SHP77 treated with DMSO at 0.1 percent for 48 hours (cell line): ENCODE measurements at regions not wholly inside any gene's neighbourhood (a gene's known extent, or its start where the extent isn't known, plus 50 kb on each side); places are given as distances from the start of the nearest gene placed in this dataset.

Experiments
- DNase-seq: peaks from one replicate; lab custom pipeline; 2025; lab: John Stamatoyannopoulos, UW

DNA sequence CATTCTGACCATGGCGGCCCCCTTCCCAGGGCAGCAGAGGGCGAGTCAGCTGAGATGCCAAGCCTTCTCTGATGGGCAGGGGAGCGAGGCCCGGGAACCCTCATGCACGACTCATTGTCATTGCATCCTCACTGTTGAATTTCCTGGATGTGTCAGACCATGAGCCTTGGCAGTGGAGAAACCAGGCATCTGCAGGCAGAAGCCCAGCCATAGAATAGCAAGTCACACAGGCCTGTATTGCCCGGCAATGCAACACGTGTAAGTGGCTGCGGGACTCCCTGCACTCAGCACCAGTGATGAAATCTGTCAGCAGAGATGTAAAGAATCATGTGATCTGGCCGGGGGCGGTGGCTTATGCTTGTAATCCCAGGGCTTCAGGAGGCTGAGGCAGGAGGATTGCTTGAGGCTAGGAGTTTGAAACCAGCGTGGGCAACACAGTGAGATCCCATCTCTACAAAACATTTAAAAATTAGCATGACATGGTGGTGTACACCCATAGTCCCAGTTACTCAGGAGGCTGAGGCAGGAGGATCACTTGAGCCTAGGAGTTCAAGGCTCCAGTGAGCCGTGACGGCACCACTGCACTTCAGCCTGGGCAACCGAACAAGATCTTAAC is 199.7 kb downstream of the KATNAL1 start:
- DNase-seq, result no peak

DNA sequence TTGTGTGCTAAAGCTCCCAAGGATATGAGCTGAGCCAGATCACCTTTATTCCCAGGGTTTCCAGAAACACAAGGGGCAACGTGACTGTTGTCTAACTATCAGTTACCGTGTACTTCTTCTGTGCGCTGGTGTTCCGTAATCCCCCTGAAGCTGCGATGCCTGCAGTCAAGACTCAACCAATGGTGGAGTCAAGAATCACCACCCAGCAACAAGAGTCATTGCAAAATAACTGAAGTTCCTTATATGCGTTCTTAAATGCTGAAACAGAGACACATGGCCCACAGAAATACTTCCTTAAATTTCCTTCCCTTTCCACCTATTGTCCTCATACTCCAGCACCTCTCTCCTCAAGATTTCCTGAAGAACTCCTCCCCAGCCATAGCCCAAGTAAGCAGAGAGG is 200.2 kb downstream of the KATNAL1 start:
- no peak for DNase-seq

DNA sequence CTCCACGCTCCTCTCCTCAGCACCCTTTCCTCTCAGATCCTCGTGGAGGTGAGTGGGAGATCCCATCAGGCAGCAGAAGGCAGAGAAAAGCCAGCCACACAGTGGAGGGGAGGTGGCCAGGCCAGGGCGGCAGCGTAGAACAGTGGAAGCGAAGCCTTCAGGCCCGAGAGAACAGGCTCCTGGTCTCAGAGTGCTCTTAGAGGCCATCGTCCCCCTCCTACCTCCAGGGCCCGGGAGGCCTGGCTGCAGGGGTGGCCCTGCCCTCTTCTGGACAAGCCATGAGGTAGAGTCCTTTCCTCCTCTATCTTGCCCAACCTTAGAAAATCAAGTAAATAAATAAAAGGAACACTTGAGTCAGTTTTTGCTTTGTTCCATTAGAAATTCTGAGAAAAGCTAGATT is 202.0 kb downstream of the KATNAL1 start:
- DNase-seq, result no peak

- DNase-seq, result no peak
These were observed 204.1 kb downstream of the KATNAL1 start for GRCh38 chr13:30103161-30103840.

DNA sequence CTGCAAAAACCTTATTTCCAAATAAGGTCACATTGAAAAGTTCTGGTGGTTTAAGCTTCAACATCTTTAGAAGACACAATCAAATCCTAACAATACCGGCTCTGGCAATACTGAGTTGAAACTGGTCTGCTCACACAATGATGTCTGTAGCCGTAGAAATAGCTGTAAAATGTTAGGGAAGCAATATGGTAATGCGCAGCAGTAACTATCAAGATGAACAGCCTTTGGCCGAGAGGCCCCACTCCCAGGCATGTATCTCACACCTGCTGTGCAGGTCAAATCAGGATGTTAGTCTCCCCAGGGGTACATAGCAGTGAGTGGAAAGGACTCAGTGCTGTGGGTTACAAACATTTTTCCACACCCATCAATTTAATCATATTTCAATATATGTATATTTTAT is 207.1 kb downstream of the KATNAL1 start:
- DNase-seq, result no peak

GRCh38 chr13:30097701-30098100 is 209.7 kb downstream of the KATNAL1 start:
- no peak for DNase-seq

GRCh38 chr13:30097089-30097488 is 210.3 kb downstream of the KATNAL1 start:
- no peak for DNase-seq

GRCh38 chr13:30094015-30094414 is 213.3 kb downstream of the KATNAL1 start:
- DNase-seq, result no peak

DNA sequence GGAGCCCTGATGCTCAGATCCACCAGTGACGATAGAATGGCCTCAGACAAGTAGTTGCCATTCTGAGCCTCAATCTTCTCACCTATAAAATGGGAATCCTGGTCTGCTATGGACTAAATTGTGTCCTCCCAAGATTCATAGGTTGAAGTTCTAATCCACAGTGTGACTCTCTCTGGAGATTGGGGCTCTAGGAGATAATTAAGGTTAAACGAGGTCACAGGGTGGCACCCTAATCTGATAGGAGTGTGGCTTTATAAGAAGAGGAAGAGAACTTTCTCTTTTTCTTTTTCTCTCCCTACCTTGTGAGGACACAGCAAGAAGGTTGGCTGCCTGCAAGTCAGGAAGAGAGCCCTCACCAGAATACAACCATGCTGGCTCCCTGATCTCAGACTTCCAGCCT is 214.1 kb downstream of the KATNAL1 start:
- DNase-seq, result no peak

- no peak for DNase-seq
These were observed 215.7 kb downstream of the KATNAL1 start for GRCh38 chr13:30091691-30092090.

DNA sequence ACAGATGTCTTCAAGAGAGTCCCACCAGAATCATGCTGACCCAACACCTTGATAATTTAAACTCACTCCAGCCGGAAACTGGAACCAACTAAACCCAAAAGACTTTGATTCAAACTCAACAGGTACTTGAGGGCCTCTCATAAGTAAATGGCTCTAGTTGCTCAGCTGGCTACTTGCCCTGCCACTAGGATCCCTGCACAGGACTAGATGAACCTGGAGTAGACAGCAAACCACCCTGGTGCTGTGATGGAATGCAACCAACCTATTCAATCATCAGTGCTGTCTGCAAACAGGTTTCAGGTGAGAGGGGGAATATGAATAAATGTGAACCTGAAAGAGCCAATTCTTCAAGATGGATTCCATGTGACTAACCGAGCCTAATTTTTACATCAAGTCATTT is 216.3 kb downstream of the KATNAL1 start:
- DNase-seq, result no peak

- DNase-seq, result no peak
These were observed 219.0 kb downstream of the KATNAL1 start for GRCh38 chr13:30088312-30088855.

DNA sequence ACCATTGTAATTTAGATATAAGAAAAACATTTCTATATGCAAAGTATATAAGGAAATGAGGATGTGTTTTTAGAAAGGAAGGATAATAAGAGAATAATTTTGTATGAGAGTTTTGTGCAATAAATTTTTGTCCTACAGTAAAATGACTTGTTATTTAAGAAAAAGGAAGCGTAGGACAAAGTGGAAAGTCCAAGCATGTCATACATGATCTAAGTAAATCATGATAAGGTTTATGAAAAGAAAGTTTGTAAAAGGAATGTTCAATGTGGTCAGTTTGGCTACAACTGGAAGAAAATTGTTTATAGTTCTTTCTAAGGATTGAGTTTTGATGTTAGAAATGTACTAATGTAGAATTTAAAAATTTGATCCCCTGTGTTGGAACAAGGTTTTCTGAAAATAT is 222.3 kb downstream of the KATNAL1 start:
- no peak for DNase-seq

DNA sequence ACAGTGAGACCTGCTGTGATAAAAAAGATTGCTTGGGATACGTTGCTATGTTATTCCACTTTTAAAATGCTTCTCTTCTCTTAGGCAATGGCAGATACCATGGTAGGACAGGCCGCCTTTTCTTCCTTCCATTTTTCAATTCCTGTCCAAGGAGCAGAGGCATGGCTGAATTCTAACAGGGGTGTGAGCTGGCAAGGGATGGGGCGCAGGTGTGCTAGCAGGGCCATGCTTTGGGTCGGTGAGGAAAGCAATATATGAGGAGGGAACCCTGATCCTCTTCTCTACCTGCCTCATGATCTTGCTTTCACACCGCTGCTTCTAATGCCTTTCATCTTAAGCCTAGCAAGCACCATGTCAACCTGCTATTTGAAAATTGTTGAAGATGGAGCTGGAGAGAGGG is 225.0 kb downstream of the KATNAL1 start:
- no peak for DNase-seq

DNA sequence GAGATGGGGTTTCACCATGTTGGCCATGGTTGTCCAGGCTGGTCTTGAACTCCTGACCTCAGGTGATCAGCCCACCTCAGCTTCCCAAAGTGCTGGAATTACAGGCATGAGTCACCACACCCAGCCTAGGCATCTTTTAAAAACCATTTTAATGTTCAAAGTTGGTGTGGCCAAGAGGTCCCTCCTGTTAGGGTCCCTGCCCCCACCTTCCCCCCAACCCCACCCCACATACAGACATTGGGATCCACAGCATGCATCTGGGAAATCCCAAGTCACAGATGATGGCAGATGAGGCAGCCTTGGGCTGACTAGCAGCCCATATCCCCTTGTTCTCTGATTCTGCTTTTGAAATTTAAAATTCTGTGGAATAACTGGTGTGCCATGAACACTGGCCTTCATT is 226.0 kb downstream of the KATNAL1 start:
- no peak for DNase-seq

- DNase-seq, result no peak
These were observed 227.8 kb downstream of the KATNAL1 start for GRCh38 chr13:30079501-30079900.

- DNase-seq, result no peak
These were observed 227.6 kb upstream of the UBL3 start for GRCh38 chr13:30078059-30078458.

DNA sequence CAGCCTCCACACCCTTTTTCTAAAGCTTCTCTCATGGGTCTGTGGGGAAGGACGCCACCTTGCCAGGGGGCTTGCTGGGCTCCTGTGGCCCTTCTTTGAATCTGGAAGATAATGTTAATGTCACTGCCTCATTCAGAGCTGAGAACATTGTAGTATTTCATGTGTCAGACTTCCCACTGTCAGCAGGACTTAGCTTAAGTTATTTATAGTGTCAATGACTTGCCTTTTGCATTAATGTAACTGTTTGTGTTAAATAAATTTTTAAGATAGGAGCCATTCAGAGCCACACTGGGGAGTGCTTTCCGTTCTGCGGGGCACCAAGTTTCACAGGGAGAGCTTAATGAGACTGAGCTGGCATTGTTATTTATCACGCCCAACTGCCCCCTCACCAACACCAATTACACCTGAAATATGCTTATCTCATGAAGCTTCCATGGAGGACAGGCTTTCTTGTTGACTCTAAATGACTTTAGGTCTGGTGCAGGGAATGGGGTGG is 226.9 kb upstream of the UBL3 start:
- no peak for DNase-seq

DNA sequence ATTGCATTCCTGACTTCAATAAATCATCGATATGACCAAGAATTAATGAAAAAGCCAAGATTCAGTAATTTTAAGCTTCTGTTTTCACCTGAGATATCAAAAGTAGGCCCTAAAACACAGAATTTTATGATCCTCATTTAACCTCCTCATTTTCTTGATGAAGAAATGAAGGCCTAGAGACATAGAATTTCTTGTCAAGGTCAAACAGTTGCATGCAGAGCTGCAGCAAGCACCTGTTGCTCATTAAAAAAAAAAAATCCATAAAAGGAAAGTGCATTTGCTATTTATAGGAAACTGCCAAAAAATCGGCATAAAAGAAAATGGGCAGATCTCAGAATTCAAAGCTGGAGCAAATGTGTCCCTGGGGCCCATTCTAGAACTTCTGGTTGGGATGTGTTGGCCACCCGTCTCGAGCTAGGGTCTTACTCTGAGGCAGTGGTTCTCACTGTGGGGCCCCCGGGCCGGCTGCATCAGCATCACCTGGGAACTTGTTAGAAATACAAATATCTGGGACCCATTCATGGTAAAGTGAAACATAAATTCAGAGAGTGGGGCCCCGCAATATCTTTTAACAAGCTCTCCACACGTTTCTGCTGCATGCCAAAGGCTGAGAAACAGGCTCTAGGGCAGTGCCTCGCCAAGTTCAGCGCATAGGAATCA is 224.7 kb upstream of the UBL3 start:
- DNase-seq, result no peak

- DNase-seq, result no peak
These were observed 224.0 kb upstream of the UBL3 start for GRCh38 chr13:30074431-30074830.

DNA sequence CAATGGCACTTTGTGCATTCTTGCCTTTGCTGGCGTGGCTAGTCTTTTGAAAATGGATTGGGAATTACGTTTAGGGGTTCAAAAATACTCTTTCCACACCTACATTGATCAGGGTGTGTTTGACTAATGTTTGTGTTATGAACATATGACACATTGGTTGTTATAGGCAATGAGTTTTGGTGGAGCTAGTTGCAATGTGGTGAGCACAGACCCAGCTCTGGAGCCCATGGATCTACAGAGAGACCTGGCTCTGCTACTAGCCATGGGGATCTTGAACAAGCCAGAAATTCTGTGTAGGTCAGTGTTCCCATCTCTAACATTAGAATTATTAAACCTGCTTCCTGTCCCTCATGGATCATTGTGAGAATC is 222.4 kb upstream of the UBL3 start:
- DNase-seq, result no peak

GRCh38 chr13:30071969-30072817 is 221.8 kb upstream of the UBL3 start:
- no peak for DNase-seq
